ENCODE measurements at regions not wholly inside any gene's neighbourhood (a gene's known extent, or its start where the extent isn't known, plus 50 kb on each side); places are given as distances from the start of the nearest gene placed in this dataset.

- TF ChIP-seq, protein P1, sequence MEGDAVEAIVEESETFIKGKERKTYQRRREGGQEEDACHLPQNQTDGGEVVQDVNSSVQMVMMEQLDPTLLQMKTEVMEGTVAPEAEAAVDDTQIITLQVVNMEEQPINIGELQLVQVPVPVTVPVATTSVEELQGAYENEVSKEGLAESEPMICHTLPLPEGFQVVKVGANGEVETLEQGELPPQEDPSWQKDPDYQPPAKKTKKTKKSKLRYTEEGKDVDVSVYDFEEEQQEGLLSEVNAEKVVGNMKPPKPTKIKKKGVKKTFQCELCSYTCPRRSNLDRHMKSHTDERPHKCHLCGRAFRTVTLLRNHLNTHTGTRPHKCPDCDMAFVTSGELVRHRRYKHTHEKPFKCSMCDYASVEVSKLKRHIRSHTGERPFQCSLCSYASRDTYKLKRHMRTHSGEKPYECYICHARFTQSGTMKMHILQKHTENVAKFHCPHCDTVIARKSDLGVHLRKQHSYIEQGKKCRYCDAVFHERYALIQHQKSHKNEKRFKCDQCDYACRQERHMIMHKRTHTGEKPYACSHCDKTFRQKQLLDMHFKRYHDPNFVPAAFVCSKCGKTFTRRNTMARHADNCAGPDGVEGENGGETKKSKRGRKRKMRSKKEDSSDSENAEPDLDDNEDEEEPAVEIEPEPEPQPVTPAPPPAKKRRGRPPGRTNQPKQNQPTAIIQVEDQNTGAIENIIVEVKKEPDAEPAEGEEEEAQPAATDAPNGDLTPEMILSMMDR (IDR thresholded peaks at IDR 0.05), result no peak
- no peak for TF ChIP-seq POLR2A (IDR thresholded peaks at IDR 0.05)
Observed at GRCh38 chr11:122207505-122207904, 91.5 kb upstream of the BLID start.

Data from testis (tissue), 2 donors.